ENCODE measurements at regions not wholly inside any gene's neighbourhood (a gene's known extent, or its start where the extent isn't known, plus 50 kb on each side); places are given as distances from the start of the nearest gene placed in this dataset.

GRCh38 chr11:39442177-39442576 lies 2017.3 kb downstream of the LRRC4C start:
- no peaks in the 10 kb centered on the region for H3F3A ChIP-seq (ENCODE audit: insufficient read depth)
- no peak overlapping the region for H3K4me3 ChIP-seq
- H4K20me1 ChIP-seq (ENCODE audit: insufficient read depth) = no peaks in the 10 kb centered on the region
- in situ Hi-C loops (cut with MboI) = no loop called here
- H3K27ac ChIP-seq = no peak overlapping the region
- no peaks in the 10 kb centered on the region for H3K4me1 ChIP-seq (ENCODE audit: insufficient read depth)
- TF ChIP-seq EZH2 (IDR thresholded peaks at IDR 0.05; ENCODE audit: insufficient read depth, poor library complexity, severe bottlenecking) = no peak
- TF ChIP-seq EZH2phosphoT487 (IDR thresholded peaks at IDR 0.05; ENCODE audit: insufficient read depth, low read depth) = no peak
- no peaks in the 10 kb centered on the region for H3K27me3 ChIP-seq (replicated peaks; ENCODE audit: insufficient read depth)
- no peaks in the 10 kb centered on the region for H3K9me2 ChIP-seq (ENCODE audit: insufficient read depth)
- WGBS, 2 experiments (ENCODE audit: low coverage in 1 of 2, low lambda C conversion rate in 2 of 2, missing lambda C conversion rate in 2 of 2) = 56 to 57% methylated on average over 12 to 14 of the region's 20 CpGs
- H2AFZ ChIP-seq = no peak overlapping the region
- H3K4me2 ChIP-seq (ENCODE audit: unreplicated experiment) = no peak overlapping the region
- DNase-seq = no peak
- H3K79me2 ChIP-seq (ENCODE audit: insufficient read depth) = no peaks in the 10 kb centered on the region
- H3K36me3 ChIP-seq (ENCODE audit: low read depth) = no peaks in the 10 kb centered on the region
- no peaks in the 10 kb centered on the region for H3K9me3 ChIP-seq (ENCODE audit: low read depth)
- H3K9ac ChIP-seq = no peak overlapping the region

DNA sequence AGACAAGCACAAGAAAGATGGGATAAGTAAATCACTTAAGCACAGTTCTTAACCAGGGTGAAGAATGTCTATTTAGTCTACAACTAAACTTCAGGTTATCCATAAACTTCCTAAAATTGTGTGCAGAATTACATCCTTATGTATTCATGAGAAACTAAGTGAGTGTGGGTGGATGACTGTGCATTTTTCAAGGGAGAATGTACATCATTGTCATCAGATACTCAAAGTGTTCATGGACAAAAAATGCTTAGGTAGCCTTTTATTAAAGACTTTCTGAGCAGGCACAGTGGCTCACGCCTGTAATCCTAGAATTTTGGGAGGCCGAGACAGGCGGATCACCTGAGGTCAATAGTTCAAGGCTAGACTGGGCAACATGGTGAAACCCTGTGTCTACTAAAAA lies 2023.8 kb downstream of the LRRC4C start:
- Histone ChIP-seq H3K9me3 (ENCODE audit: low read depth) (no peaks in the 10 kb centered on the region), H4K20me1 (ENCODE audit: insufficient read depth) (no peaks in the 10 kb centered on the region), H3K27ac (no peak overlapping the region), H3K36me3 (ENCODE audit: low read depth) (no peaks in the 10 kb centered on the region), H3K27me3 (replicated peaks; ENCODE audit: insufficient read depth) (no peaks in the 10 kb centered on the region), H3F3A (ENCODE audit: insufficient read depth) (no peaks in the 10 kb centered on the region), H3K9me2 (ENCODE audit: insufficient read depth) (no peaks in the 10 kb centered on the region), H3K4me3 (no peak overlapping the region), H2AFZ (no peak overlapping the region), H3K4me1 (ENCODE audit: insufficient read depth) (no peaks in the 10 kb centered on the region), H3K4me2 (ENCODE audit: unreplicated experiment) (no peak overlapping the region), H3K9ac (no peak overlapping the region), H3K79me2 (ENCODE audit: insufficient read depth) (no peaks in the 10 kb centered on the region)
- no peak for TF ChIP-seq EZH2 (IDR thresholded peaks at IDR 0.05; ENCODE audit: insufficient read depth, poor library complexity, severe bottlenecking)
- no peak for TF ChIP-seq EZH2phosphoT487 (IDR thresholded peaks at IDR 0.05; ENCODE audit: insufficient read depth, low read depth)
- WGBS, 2 experiments (ENCODE audit: low coverage in 1 of 2, low lambda C conversion rate in 2 of 2, missing lambda C conversion rate in 2 of 2) = 37 to 38% methylated on average over 3 of the region's 3 CpGs
- no peak for DNase-seq
- in situ Hi-C loops (cut with MboI) = no loop called here

GRCh38 chr11:39434466-39434865 lies 2025.0 kb downstream of the LRRC4C start:
- Histone ChIP-seq H3K27ac (no peak overlapping the region), H3K9me3 (ENCODE audit: low read depth) (no peaks in the 10 kb centered on the region), H4K20me1 (ENCODE audit: insufficient read depth) (no peaks in the 10 kb centered on the region), H2AFZ (no peak overlapping the region), H3K36me3 (ENCODE audit: low read depth) (no peaks in the 10 kb centered on the region), H3K27me3 (replicated peaks; ENCODE audit: insufficient read depth) (no peaks in the 10 kb centered on the region), H3K4me1 (ENCODE audit: insufficient read depth) (no peaks in the 10 kb centered on the region), H3F3A (ENCODE audit: insufficient read depth) (no peaks in the 10 kb centered on the region), H3K9ac (no peak overlapping the region), H3K9me2 (ENCODE audit: insufficient read depth) (no peaks in the 10 kb centered on the region), H3K4me2 (ENCODE audit: unreplicated experiment) (no peak overlapping the region), H3K79me2 (ENCODE audit: insufficient read depth) (no peaks in the 10 kb centered on the region), H3K4me3 (no peak overlapping the region)
- in situ Hi-C loops (cut with MboI) = no loop called here
- TF ChIP-seq EZH2phosphoT487 (IDR thresholded peaks at IDR 0.05; ENCODE audit: insufficient read depth, low read depth) (no peak), EZH2 (IDR thresholded peaks at IDR 0.05; ENCODE audit: insufficient read depth, poor library complexity, severe bottlenecking) (no peak)
- 6 to 12% methylated on average over 1 of the region's 1 CpG for WGBS, 2 experiments (ENCODE audit: low coverage in 1 of 2, low lambda C conversion rate in 2 of 2, missing lambda C conversion rate in 2 of 2)
- no peak for DNase-seq

DNA sequence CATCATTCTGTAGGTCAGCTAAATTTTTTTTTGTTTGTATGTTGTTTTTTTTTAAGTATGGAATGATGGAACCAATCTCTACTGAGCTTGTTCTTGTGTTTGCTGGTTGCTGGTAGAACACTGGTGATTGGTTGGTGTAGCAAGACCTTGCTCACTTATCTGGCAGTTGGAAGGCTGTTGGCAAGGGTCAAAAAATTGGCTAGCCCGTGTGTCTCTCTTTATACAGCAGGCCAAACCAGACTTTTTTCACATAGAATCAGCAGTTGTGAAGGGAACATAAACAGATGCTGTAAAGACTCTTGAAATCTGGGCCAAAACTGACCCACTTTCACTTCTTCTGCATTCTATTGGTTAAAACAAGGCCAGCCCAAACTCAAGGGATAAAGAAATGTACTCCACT lies 2026.5 kb downstream of the LRRC4C start:
- WGBS, 2 experiments (ENCODE audit: low coverage in 1 of 2, low lambda C conversion rate in 2 of 2, missing lambda C conversion rate in 2 of 2) = 0% methylated on average over 1 of the region's 1 CpG
- H2AFZ ChIP-seq = no peak overlapping the region
- H3K36me3 ChIP-seq (ENCODE audit: low read depth) = no peaks in the 10 kb centered on the region
- no peaks in the 10 kb centered on the region for H4K20me1 ChIP-seq (ENCODE audit: insufficient read depth)
- H3K4me3 ChIP-seq = no peak overlapping the region
- TF ChIP-seq EZH2phosphoT487 (IDR thresholded peaks at IDR 0.05; ENCODE audit: insufficient read depth, low read depth) (no peak), EZH2 (IDR thresholded peaks at IDR 0.05; ENCODE audit: insufficient read depth, poor library complexity, severe bottlenecking) (no peak)
- H3K27me3 ChIP-seq (replicated peaks; ENCODE audit: insufficient read depth) = no peaks in the 10 kb centered on the region
- H3K79me2 ChIP-seq (ENCODE audit: insufficient read depth) = no peaks in the 10 kb centered on the region
- no peaks in the 10 kb centered on the region for H3K9me2 ChIP-seq (ENCODE audit: insufficient read depth)
- no peaks in the 10 kb centered on the region for H3F3A ChIP-seq (ENCODE audit: insufficient read depth)
- no peaks in the 10 kb centered on the region for H3K9me3 ChIP-seq (ENCODE audit: low read depth)
- no peak overlapping the region for H3K27ac ChIP-seq
- in situ Hi-C loops (cut with MboI) = no loop called here
- no peaks in the 10 kb centered on the region for H3K4me1 ChIP-seq (ENCODE audit: insufficient read depth)
- DNase-seq = no peak
- H3K9ac ChIP-seq = no peak overlapping the region
- no peak overlapping the region for H3K4me2 ChIP-seq (ENCODE audit: unreplicated experiment)

GRCh38 chr11:39425226-39425625 lies 2034.2 kb downstream of the LRRC4C start:
- H3K27me3 ChIP-seq (replicated peaks; ENCODE audit: insufficient read depth) = no peaks in the 10 kb centered on the region
- H3K36me3 ChIP-seq (ENCODE audit: low read depth) = no peaks in the 10 kb centered on the region
- H3K27ac ChIP-seq = no peak overlapping the region
- H3K9me2 ChIP-seq (ENCODE audit: insufficient read depth) = no peaks in the 10 kb centered on the region
- H4K20me1 ChIP-seq (ENCODE audit: insufficient read depth) = no peaks in the 10 kb centered on the region
- 28 to 43% methylated on average over 2 of the region's 2 CpGs for WGBS, 2 experiments (ENCODE audit: low coverage in 1 of 2, low lambda C conversion rate in 2 of 2, missing lambda C conversion rate in 2 of 2)
- in situ Hi-C loops (cut with MboI) = no loop called here
- H3K4me2 ChIP-seq (ENCODE audit: unreplicated experiment) = no peak overlapping the region
- H3K9ac ChIP-seq = no peak overlapping the region
- H2AFZ ChIP-seq = no peak overlapping the region
- H3K4me3 ChIP-seq = no peak overlapping the region
- no peaks in the 10 kb centered on the region for H3F3A ChIP-seq (ENCODE audit: insufficient read depth)
- H3K79me2 ChIP-seq (ENCODE audit: insufficient read depth) = no peaks in the 10 kb centered on the region
- no peak for DNase-seq
- no peaks in the 10 kb centered on the region for H3K4me1 ChIP-seq (ENCODE audit: insufficient read depth)
- H3K9me3 ChIP-seq (ENCODE audit: low read depth) = no peaks in the 10 kb centered on the region
- TF ChIP-seq EZH2phosphoT487 (IDR thresholded peaks at IDR 0.05; ENCODE audit: insufficient read depth, low read depth) (no peak), EZH2 (IDR thresholded peaks at IDR 0.05; ENCODE audit: insufficient read depth, poor library complexity, severe bottlenecking) (no peak)

All from GM23248 (cell line).